Gastrocnemius medialis (tissue), 4 donors: ENCODE measurements at regions not wholly inside any gene's neighbourhood (a gene's known extent, or its start where the extent isn't known, plus 50 kb on each side); places are given as distances from the start of the nearest gene placed in this dataset.

Source experiments
- CTCF ChIP-seq, 5 experiments: fragments of 450-650 bp in 3 of 5; fragments of 200-600 bp in 2 of 5; sonication (generic) in 2 of 5; IDR thresholded peaks in 4 of 5; conservative IDR thresholded peaks in 1 of 5; 1 replicate in 4 of 5; 2 replicates in 1 of 5; pipeline ENCODE4 v1.5.1; 2016 to 2019; ENCODE audit warnings: antibody characterized with exemption in 5 of 5, mild to moderate bottlenecking in 3 of 5, moderate library complexity in 3 of 5
- POLR2A ChIP-seq, 2 donors: fragments of 450-650 bp; IDR thresholded peaks; one replicate each; pipeline ENCODE4 v1.6.1; 2017; ENCODE audit warnings: antibody characterized with exemption in 2 of 2, mild to moderate bottlenecking in 2 of 2, moderate library complexity in 2 of 2

- TF ChIP-seq CTCF (IDR thresholded peaks at IDR 0.05 in 4 of 5, conservative IDR thresholded peaks at IDR 0.05 in 1 of 5) (no peak), POLR2A (IDR thresholded peaks at IDR 0.05) (no peak)
Observed at GRCh38 chr15:81483496-81483895, 109.5 kb upstream of the TMC3 start.
